HG02840 (cell line): ENCODE measurements at regions not wholly inside any gene's neighbourhood (a gene's known extent, or its start where the extent isn't known, plus 50 kb on each side); places are given as distances from the start of the nearest gene placed in this dataset.

Source experiments
- ATAC-seq: cut with Tn5 transposase; IDR thresholded peaks from one replicate; pipeline ENCODE4 v1.9.1; 2021; ENCODE audit warnings: mild to moderate bottlenecking, moderate library complexity, moderate number of reproducible peaks; ENCODE audit not compliant: unreplicated experiment, low FRiP score

DNA sequence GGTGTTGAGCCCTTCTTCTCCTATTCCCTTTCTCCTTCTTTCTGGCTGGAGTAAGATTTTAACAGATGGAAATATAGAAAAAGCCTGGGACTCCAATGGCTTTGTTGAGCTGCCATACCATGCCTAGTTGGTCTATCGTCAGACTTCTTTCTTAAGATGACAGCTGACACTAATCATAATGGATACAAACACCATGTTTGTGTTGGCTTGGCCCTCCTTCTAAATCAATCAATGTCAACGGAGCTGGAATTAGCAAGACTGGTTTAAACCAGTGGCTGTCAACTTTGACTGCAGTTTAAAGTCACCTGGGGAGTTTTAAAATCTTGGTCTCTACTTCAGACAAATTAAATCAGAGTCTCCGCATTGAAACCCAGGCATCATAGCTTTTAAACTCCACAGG is 264.5 kb upstream of the PRR16 start:
- ATAC-seq, result no peak

DNA sequence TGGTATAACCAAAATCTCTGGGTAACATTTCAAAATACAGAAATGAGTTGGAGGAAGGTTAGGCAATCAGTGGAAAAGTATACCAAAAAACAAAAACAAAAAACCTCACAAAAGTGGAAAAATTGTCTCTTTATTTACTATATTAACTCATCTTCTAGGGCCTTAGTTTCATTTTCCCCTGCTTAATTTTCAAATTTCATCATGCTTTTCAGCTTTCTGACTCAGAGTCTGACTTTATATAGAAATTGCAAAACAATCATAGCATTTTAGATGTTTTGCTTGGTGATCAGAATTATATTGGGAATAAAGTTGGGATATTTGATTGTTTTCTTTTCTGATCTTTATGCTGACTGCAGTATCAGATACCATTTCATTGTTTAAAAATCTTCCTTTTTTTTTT is 257.0 kb upstream of the PRR16 start:
- no peak for ATAC-seq

DNA sequence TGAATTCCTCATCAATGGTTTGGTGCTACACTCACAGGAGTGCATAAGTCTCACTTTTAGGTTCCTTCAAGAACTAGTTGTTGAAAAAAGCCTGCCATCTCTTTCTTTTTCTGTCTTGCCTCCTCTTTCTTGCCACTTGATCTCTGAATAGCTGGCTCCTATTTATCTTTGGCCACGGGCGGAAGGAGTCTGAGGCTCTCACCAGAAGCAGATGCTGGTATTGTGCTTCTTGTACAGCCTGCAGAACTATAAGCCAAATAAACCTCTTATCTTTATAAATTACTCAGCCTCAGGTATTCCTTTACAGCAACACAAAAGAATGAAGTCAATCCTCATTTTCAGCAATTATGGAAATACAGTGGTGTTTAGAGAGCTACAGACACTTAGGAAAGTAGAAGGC is 247.1 kb upstream of the PRR16 start:
- no peak for ATAC-seq

DNA sequence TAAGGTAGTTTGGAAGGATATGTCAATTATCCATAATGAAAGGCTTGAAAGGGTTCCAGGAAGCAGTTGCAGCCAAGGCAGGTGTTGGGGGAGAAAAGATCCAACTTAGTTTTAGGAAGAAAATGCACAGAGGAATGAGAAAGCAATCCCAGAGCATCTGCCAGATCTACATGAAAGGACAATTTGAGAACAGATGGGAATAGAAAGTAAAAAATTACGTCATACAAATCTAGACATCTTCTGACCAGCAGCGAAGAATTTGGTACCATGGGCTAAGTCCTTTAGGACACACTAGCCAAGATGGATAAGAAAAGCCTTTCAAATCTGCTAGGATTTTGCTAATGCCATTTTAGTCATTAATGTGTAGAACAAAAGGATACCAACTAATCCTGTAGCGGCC is 244.1 kb upstream of the PRR16 start:
- ATAC-seq, result no peak

DNA sequence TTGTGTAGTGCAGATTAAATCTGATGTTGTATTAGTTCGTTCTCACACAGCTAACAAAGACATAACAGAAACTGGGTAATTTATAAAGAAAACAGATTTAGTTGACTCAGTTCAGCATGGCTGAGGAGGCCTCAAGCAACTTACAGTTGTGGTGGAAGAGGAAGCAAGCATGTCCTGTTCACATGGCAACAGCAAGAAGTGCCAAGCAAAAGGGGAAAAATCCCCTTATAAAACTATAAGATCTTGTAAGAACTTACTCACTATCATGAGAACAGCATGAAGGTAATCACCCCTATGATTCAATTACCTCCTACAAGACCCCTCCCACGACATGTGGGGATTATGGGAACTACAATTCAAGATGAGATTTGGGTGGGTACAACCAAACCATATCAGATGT is 238.6 kb upstream of the PRR16 start:
- no peak for ATAC-seq

DNA sequence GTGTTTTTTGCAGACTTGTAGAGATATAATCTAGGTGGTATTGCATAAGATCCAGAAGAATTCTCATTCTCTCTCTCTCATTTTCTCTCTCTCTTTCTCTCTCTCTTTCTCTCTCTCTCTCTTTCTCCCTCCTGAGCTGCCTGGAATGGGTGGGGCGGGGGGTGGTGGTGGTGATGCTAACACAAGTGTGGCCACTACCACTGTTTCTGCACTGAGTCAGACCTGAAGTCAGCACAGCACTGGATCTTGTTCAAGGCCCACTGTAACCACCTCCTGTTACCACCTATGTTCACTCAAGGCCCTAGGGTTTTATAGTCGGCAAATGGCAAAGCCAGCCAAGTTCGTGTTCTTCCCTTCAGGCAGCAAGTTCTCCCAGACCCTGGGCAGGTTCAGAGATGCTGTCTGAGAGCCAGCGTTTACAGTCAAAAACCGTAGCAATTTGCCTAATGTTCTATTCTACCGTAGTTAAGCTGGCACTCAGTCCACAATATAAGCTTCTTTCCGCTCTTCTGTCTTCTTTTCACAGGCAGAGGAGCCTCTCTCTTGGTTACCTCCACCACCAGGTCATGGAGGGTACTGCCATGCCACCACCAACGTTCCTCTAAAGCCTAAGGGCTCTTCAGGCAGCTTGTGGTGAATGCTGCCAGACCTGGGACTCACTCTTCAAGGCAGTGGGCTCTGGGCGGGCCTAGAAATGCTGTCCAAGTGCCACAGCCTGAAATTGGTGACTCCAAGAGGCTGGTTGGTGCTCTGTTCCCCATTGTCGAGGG is 235.7 kb upstream of the PRR16 start:
- no peak for ATAC-seq

DNA sequence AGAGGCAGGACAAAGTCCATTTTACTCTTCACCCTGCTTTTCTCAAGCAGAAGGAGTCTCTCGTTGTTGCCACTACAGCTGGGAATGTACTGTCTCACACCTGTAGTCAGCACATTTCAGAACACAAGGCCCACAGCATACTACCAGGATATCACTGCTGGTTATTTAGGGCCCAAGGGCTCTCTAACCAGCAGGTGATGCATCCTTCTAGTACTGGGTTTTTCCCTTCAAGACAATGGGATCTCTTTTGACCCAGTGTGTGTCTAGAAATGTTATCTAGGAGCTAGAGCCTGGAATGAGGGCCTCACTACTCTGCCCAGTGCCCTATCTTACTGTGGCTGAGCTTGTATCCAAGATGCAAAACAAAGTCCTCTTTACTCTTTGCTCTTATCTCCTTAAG is 235.1 kb upstream of the PRR16 start:
- no peak for ATAC-seq

DNA sequence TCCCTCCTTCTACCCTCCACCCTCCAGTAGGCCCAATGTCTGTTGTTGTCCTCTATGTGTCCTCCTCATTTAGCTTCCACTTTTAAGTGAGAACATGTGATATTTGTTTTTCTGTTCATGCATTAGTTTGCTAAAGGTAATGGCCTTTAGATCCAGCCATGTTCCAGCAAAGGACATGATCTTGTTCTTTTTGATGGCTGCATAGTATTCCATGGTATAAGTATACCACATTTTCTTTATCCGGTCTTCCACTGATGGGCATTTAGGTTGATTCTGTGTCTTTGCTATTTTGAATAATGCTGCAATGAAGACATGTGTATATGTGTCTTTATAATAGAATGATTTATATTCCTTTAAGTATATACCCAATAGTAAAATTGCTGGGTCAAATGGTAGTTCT is 232.5 kb upstream of the PRR16 start:
- ATAC-seq, result no peak

DNA sequence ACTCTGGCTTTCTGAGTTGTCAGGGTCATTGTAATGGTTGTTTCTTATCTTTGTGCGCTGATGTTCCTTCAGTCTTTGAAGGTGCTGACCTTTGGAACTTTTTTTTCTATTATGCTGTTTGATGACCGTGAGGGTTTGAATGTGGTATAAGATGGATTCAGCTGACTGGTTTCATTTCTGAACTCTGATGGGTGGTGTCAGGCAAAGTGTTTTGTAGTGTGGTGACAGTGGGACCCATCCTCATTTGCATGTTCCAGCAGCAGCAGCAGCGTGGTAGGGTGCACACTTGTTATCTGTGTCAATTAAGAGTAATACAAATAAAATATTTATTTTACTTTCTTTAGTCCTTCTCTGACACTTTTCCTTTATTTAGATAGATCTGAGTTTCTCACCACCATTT is 227.7 kb upstream of the PRR16 start:
- ATAC-seq, result no peak

DNA sequence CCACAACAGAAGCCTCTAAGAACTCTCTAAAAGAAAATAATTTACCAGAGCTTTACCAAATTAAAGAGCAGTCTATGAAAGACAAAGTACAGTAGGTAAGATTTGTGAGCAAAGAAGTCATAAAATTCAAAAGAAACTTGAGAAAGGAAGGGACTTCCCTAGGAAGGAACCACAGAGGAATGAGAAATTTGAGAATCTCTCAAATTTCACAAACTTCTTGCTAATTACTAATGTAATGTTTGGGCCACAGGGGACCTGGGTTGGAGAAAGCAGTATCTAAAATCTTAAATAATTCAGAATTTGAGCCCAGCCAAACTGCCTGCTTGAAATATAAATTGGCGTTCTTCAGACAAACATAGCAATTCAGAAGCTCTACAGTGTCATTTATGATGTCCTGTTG is 225.0 kb upstream of the PRR16 start:
- no peak for ATAC-seq

DNA sequence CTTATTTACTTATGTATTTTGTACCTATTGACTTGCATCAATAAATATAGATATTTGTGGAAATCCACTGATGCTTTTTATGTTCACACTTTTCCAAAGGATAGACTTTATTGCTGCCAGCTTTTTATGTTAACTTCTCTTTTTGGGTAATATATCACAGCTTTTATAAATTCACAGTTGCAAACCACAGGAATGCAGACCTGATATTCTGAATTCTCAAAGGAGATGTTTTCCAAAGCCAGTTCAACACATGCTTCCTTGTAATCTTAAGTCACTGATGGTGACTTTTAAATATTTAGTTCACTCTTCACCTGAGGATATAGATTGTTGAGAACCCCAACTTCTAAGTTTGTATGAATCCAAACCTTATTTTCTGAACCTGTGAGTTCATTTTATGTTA is 223.4 kb upstream of the PRR16 start:
- ATAC-seq, result no peak

DNA sequence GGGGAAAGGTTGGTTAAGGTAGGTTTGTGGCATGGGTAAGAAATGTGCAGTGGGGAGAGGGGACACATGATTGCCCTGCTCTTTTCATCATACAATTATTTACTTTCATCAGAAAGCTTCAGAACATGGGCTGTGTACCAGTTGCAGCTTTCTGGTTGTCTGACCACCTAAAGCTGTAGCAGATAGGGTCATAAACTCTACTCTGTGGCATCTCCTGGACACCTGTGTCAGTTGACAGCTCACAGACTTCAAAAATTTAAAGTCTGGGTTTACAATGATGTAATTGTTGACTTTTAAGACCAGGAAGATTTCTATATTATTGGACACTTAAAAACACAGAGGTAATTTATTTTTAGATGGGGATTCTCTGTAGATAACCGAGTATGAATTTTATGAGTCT is 222.7 kb upstream of the PRR16 start:
- no peak for ATAC-seq

DNA sequence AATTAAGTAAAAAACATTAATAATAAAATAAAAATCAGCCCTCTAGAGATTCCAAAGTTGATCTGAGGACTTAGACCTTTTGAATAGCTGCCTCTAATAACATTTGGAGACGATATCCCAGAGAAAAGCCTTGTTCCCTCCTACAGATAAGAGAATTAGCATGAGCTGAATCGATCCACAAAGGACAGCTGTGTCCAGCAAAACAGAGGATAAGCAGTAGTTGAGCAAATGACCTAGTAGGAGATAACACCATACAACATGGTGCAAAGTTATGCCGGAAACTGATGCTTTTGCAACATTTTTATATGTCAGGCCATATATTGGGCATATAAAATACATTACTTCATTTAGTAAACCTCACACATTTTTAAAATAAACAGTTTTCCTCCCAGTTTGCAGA is 212.2 kb upstream of the PRR16 start:
- no peak for ATAC-seq

DNA sequence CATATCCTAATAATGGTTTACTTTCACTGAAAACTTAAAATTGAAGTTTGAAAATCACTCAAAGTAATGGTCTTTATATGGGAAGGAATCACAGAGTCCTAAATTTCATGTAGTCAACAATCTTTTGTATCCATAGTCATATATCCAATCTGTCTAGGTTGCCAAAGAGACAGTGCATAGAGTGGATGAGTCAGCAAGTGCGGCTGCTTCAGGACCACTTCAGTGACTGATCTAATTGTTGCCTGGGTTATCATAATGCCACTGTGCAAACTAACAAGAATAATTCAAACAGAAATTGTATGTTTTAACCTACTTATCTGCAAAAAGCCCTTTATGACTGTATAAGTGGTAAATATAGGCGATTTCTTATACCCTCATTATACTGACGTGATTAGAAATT is 211.3 kb upstream of the PRR16 start:
- ATAC-seq, result no peak

DNA sequence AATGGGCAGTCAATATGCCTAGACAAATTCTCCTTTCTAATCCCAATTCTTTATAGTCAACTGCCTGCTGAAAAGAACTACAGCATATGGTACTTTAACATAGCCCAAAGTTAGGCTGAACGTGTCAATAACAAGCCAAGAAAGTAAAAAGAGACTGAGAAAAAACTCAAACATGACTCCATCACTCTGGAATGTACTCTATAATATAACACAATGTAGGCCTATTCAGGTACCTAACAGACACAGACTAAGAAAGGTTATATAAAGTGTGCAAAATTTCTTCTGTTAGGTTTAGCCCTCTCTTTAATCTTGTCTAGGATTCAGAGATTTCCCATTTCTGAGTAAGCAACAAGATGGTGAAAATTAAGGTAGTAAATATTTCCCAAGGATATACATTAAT is 209.7 kb upstream of the PRR16 start:
- ATAC-seq, result no peak

DNA sequence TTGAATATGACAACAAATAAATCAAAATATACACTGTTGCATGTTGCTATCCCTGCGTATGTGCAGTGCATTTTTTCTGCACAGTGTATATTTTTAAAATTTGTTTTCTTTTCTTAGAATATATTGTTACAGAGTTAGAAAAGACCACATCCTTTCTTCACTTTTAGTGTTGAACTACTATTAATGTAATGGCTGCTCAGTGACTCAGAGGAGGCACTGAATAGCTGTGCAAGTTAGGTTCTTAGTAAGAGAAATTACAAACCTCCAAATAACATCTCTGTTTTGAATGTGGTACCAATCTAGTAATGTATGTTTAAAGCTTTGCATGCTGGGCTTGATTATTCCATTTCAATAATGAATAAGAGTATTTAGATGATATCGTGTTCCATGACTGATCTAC is 208.9 kb upstream of the PRR16 start:
- ATAC-seq, result no peak

DNA sequence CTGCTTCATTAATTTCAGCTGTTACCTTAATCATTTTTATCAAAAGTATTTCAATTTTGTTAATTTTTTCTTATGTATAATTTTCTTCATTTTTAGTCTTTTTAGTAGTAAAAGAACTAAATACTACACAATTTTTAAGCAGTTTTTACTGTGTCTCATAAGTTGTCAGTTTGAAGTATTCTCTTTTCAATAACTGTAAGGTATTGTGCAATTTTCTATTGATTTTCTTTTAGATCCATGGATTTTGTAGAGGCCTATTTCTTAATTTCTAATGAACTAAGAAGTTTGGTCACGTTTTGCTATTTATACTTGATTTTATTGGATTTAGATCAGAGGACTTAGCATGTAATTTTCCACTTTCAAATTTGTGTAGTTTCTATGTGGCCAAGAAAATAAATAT is 207.7 kb upstream of the PRR16 start:
- ATAC-seq, result no peak

DNA sequence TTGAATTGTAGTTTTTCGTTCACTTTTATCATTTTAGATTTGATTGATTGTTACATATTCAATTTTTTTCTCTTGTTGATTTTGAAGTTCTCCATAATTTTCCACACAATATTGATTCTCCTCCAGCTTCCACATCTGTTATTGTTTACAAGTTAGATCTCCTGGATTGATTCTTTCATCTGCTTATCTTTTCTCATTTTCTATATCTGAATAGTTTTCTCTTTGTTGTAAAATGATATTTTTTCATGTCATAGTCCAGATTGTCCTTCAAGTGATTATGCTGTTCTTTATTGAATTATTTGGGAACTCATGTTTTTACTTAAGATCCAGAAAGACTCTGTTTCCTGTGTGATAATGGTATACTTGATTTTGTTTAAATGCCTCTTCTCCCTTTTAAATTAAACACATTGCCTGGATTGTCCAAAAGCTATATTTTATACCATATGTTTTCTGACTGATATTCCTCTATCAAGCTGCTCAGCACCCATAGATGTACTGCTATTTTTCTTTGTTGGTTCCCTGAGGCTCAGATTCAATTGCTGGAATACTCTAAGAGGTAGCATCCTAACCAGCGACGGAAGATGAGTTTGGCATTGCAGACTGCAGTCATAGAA is 206.6 kb upstream of the PRR16 start:
- no peak for ATAC-seq

DNA sequence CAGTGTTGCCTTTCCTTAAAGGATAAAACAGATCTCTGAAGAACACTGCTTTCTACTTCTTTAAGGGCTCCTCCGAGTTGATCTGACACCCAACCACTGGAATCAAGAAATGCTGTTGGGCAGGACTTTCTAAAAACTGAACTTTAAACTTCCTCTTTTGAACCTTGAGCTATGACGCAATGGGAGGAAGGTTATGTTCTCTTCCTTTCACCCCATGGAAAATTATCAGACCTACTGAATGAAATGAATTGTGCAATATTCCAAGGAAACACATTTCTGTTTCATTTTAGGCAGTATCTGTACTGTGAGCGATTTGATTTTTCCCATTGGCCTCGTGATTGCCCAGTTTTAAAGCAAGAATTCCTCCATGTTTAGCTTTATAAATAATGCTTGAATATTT is 206.0 kb upstream of the PRR16 start:
- ATAC-seq, result no peak

DNA sequence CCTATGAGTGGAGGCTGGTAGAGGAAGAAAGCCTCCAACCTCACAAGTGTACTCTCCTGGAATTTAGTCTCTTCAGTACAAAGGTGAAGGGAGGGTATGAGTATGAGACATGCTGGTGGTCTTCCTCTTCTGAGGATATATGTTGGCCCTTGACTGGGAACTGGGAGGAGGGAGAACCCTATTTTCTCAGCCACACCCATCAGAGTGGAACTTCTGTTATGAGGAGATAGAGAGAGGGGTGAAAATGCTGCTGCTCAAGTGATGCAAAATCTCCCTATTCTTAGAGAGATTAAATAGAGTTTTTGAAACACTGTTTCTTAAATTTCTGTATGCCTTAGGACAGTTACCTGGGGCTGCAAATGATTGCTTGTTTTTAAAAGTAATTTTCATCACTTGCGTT is 203.4 kb upstream of the PRR16 start:
- no peak for ATAC-seq

DNA sequence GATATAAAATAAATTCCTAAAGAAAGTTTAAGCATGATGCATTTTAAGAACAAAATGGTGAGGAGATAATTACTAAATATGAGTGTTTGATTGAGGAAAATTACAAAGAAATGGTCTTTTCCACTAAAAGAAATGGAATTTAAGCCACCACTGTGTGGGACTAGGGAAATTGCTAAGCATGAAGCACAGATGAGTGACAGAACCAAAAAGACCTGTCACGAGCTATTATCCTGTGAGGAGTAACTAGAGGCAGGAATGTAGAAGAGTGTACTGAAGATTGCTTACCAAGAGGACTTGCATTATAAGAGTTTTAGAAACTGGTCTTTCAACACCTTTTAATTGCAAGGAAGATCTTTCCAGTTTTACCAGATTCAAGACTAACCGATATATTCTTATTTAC is 193.6 kb upstream of the PRR16 start:
- ATAC-seq, result no peak

DNA sequence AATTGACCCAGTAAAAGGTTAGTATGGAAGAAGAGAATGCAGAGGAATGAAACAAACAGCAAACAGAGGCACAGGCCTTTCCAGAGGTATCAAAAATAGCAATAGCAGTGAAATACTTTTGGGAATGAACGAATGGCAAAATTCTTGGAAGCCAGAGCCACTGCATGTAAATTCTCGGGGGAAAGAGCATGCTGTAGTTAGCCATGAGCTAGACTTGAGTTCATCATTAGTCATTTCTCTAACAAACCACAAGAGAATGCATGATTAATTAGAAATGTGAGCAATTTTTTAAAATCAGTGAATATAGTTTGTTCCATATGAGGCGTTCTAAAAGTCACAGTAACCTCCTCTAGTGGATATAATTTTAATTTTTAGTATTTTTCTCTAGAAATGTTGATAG is 170.3 kb upstream of the PRR16 start:
- no peak for ATAC-seq

DNA sequence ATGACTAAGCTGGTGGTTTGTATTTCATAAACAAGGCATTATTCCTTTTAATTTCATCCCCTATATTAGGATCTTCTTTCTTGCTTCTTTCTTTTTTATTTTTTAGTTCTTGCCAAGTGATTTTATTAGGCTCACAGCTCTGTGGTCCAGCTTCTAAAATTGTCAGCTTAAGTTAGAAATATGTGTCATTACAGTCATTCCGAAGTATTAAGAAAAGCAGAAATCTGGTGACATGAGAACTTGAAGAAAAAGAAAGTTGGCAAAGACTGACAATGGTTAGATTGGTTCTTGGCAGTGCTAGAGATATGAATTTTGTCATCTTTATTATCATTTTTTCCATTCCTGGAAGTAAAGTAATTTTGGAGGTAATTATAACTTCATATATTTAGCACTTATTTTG is 166.5 kb upstream of the PRR16 start:
- ATAC-seq, result no peak
